DND-41 (cell line): ENCODE measurements at regions not wholly inside any gene's neighbourhood (a gene's known extent, or its start where the extent isn't known, plus 50 kb on each side); places are given as distances from the start of the nearest gene placed in this dataset.

ENCODE experiments used
- EZH2 ChIP-seq: IDR thresholded peaks from 3 replicates; pipeline ENCODE4 v1.6.1; 2012; ENCODE audit warnings: borderline replicate concordance, low read depth, mild to moderate bottlenecking, moderate library complexity, low read length, inconsistent platforms; ENCODE audit not compliant: severe bottlenecking
- TF ChIP-seq, protein P1 (sequence below): IDR thresholded peaks from 2 replicates; pipeline ENCODE4 v1.5.1; 2012; ENCODE audit warnings: borderline replicate concordance, low read length, moderate library complexity, mild to moderate bottlenecking; ENCODE audit not compliant: poor library complexity, severe bottlenecking; ENCODE audit errors: extremely low read depth

DNA sequence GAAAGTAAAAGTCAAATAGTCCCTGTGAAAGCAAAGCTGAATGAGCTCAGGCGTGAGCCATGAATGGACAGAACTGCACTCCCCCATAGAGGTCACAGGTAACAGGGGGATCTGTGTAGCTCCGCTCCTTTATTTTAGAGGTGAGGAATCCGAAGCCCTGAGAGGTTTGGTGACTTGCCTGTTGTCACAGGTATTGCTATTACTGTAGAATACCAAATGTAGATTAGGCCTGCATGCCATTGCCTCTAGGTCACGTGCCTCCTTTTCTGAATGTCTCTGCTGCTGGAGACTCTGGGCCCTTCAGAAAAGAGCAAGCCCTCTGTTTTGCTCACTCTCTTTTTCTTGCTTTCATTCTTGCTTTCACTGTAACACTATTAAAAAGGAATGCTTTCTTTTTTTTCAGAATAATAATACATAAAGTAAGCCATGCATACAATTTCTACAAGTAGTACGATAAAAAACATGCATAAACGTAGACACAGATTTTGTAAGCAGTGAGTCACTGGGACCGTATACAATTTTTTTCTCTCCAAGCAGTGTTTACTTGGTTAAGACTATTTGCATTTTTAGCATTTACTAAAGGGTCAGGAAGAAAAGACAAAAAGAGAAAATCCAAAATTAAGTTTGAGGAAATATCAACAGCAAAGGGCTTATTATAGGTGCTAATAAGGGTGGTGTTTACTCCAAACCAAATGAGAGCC is 568.7 kb upstream of the ADAMTS16 start:
- TF ChIP-seq, protein P1, sequence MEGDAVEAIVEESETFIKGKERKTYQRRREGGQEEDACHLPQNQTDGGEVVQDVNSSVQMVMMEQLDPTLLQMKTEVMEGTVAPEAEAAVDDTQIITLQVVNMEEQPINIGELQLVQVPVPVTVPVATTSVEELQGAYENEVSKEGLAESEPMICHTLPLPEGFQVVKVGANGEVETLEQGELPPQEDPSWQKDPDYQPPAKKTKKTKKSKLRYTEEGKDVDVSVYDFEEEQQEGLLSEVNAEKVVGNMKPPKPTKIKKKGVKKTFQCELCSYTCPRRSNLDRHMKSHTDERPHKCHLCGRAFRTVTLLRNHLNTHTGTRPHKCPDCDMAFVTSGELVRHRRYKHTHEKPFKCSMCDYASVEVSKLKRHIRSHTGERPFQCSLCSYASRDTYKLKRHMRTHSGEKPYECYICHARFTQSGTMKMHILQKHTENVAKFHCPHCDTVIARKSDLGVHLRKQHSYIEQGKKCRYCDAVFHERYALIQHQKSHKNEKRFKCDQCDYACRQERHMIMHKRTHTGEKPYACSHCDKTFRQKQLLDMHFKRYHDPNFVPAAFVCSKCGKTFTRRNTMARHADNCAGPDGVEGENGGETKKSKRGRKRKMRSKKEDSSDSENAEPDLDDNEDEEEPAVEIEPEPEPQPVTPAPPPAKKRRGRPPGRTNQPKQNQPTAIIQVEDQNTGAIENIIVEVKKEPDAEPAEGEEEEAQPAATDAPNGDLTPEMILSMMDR, result no peak
- TF ChIP-seq EZH2, result no peak
